GM21786 (cell line): ENCODE measurements at regions not wholly inside any gene's neighbourhood (a gene's known extent, or its start where the extent isn't known, plus 50 kb on each side); places are given as distances from the start of the nearest gene placed in this dataset.

Source experiments
- ATAC-seq: cut with Tn5 transposase; IDR thresholded peaks from one replicate; pipeline ENCODE4 v1.9.1; 2021; ENCODE audit not compliant: unreplicated experiment

GRCh38 chr5:173557123-173557903 is 59.1 kb downstream of the BOD1 start:
- no peak for ATAC-seq

- ATAC-seq: no peak
Measured at GRCh38 chr5:173556142-173557028, 60.1 kb downstream of the BOD1 start.

GRCh38 chr5:173554989-173555705 is 61.3 kb downstream of the BOD1 start:
- ATAC-seq: no peak

GRCh38 chr5:173554038-173554955 is 62.2 kb downstream of the BOD1 start:
- ATAC-seq: no peak

GRCh38 chr5:173550641-173551040 is 65.8 kb downstream of the BOD1 start:
- no peak for ATAC-seq

GRCh38 chr5:173549644-173550043 is 66.8 kb downstream of the BOD1 start:
- no peak for ATAC-seq

GRCh38 chr5:173547579-173547978 is 68.9 kb downstream of the BOD1 start:
- peak; percentile 84 for ATAC-seq

- ATAC-seq: no peak
Measured at GRCh38 chr5:173542964-173543363, 73.5 kb downstream of the BOD1 start.

GRCh38 chr5:173542159-173542558 is 74.3 kb downstream of the BOD1 start:
- no peak for ATAC-seq

- ATAC-seq: no peak
Measured at GRCh38 chr5:173538654-173539053, 77.8 kb downstream of the BOD1 start.

- no peak for ATAC-seq
Measured at GRCh38 chr5:173538018-173538417, 78.4 kb downstream of the BOD1 start.

GRCh38 chr5:173537228-173537627 is 79.2 kb downstream of the BOD1 start:
- no peak for ATAC-seq

GRCh38 chr5:173535976-173536639 is 80.3 kb downstream of the BOD1 start:
- no peak for ATAC-seq

- ATAC-seq: no peak
Measured at GRCh38 chr5:173535166-173535975, 81.1 kb downstream of the BOD1 start.

GRCh38 chr5:173534664-173535063 is 81.8 kb downstream of the BOD1 start:
- no peak for ATAC-seq

- no peak for ATAC-seq
Measured at GRCh38 chr5:173534031-173534430, 82.4 kb downstream of the BOD1 start.

GRCh38 chr5:173532689-173533250 is 83.7 kb downstream of the BOD1 start:
- no peak for ATAC-seq

GRCh38 chr5:173531863-173532262 is 84.6 kb downstream of the BOD1 start:
- no peak for ATAC-seq

- no peak for ATAC-seq
Measured at GRCh38 chr5:173530547-173530946, 85.9 kb downstream of the BOD1 start.
